ENCODE measurements at regions not wholly inside any gene's neighbourhood (a gene's known extent, or its start where the extent isn't known, plus 50 kb on each side); places are given as distances from the start of the nearest gene placed in this dataset.
A peak's percentile ranks its signal among the peaks of the same experiment; 100 is the strongest.

GRCh38 chr12:88707800-88708199 is 127.5 kb upstream of the KITLG start:
- DNase-seq (ENCODE audit: low read depth) = no peak
- no peak overlapping the region for H3K4me3 ChIP-seq (ENCODE audit: low read depth, low read length)
- TF ChIP-seq CTCF (conservative IDR thresholded peaks at IDR 0.05; ENCODE audit: low read depth, low read length) = no peak

GRCh38 chr12:88706286-88706685 is 126.0 kb upstream of the KITLG start:
- no peak overlapping the region for H3K4me3 ChIP-seq (ENCODE audit: low read depth, low read length)
- no peak for DNase-seq (ENCODE audit: low read depth)
- TF ChIP-seq CTCF (conservative IDR thresholded peaks at IDR 0.05; ENCODE audit: low read depth, low read length) = no peak

GRCh38 chr12:88703790-88704189 is 123.5 kb upstream of the KITLG start:
- DNase-seq (ENCODE audit: low read depth) = peak; percentile 36
- no peak for TF ChIP-seq CTCF (conservative IDR thresholded peaks at IDR 0.05; ENCODE audit: low read depth, low read length)
- H3K4me3 ChIP-seq (ENCODE audit: low read depth, low read length) = no peak overlapping the region

GRCh38 chr12:88698471-88698870 is 118.2 kb upstream of the KITLG start:
- H3K4me3 ChIP-seq (ENCODE audit: low read depth, low read length) = no peak overlapping the region
- no peak for TF ChIP-seq CTCF (conservative IDR thresholded peaks at IDR 0.05; ENCODE audit: low read depth, low read length)
- no peak for DNase-seq (ENCODE audit: low read depth)

GRCh38 chr12:88693837-88694445 is 113.7 kb upstream of the KITLG start:
- no peak for TF ChIP-seq CTCF (conservative IDR thresholded peaks at IDR 0.05; ENCODE audit: low read depth, low read length)
- peak; percentile 26 for DNase-seq (ENCODE audit: low read depth)
- H3K4me3 ChIP-seq (ENCODE audit: low read depth, low read length) = no peak overlapping the region

GRCh38 chr12:88691811-88692210 is 111.5 kb upstream of the KITLG start:
- TF ChIP-seq CTCF (conservative IDR thresholded peaks at IDR 0.05; ENCODE audit: low read depth, low read length) = no peak
- H3K4me3 ChIP-seq (ENCODE audit: low read depth, low read length) = no peak overlapping the region
- peak; percentile 11 for DNase-seq (ENCODE audit: low read depth)

GRCh38 chr12:88684610-88685009 is 104.3 kb upstream of the KITLG start:
- no peak for DNase-seq (ENCODE audit: low read depth)
- H3K4me3 ChIP-seq (ENCODE audit: low read depth, low read length) = no peak overlapping the region
- TF ChIP-seq CTCF (conservative IDR thresholded peaks at IDR 0.05; ENCODE audit: low read depth, low read length) = no peak
